ENCODE measurements at regions not wholly inside any gene's neighbourhood (a gene's known extent, or its start where the extent isn't known, plus 50 kb on each side); places are given as distances from the start of the nearest gene placed in this dataset.

GRCh38 chr18:41814651-41815050 lies 140.4 kb upstream of the PIK3C3 start:
- Histone ChIP-seq H3K9me2 (ENCODE audit: insufficient read depth, low read length) (no peaks in the 10 kb centered on the region), H3K79me2 (ENCODE audit: insufficient read depth, low read depth, low read length) (no peaks in the 10 kb centered on the region), H2AFZ (ENCODE audit: low read length) (no peak overlapping the region), H3K36me3 (ENCODE audit: insufficient read depth, low read length) (no peaks in the 10 kb centered on the region), H3K4me3 (ENCODE audit: low read depth, low read length, poor library complexity, severe bottlenecking) (no peak overlapping the region), H3K4me2 (ENCODE audit: low read length) (no peak overlapping the region), H3K9me3 (ENCODE audit: low read length) (no peaks in the 10 kb centered on the region), H3K4me1 (ENCODE audit: insufficient read depth, low read length, poor library complexity, severe bottlenecking) (no peaks in the 10 kb centered on the region), H3K27ac (ENCODE audit: low read depth, low read length, poor library complexity, severe bottlenecking) (no peak overlapping the region), H4K20me1 (ENCODE audit: insufficient read depth, low read length) (no peaks in the 10 kb centered on the region)
- no peak for DNase-seq (ENCODE audit: low spot score)
- ChIA-PET POLR2A (no interaction called here), CTCF (ENCODE audit: unreplicated experiment) (no interaction called here)
- no TSS peak for BruUV-seq (replicated peaks)
- intact Hi-C loops (cut with micrococcal nuclease; ENCODE audit: unreplicated experiment), result no loop called here
- no peak for TF ChIP-seq EZH2phosphoT487 (IDR thresholded peaks at IDR 0.05; ENCODE audit: borderline replicate concordance, low read depth, low read length)
- TF ChIP-seq CTCF (conservative IDR thresholded peaks at IDR 0.05; ENCODE audit: low read length), result no peak

GRCh38 chr18:41809652-41810051 lies 145.4 kb upstream of the PIK3C3 start:
- Histone ChIP-seq H4K20me1 (ENCODE audit: insufficient read depth, low read length) (no peaks in the 10 kb centered on the region), H3K9me2 (ENCODE audit: insufficient read depth, low read length) (no peaks in the 10 kb centered on the region), H3K4me2 (ENCODE audit: low read length) (no peak overlapping the region), H3K4me3 (ENCODE audit: low read depth, low read length, poor library complexity, severe bottlenecking) (no peak overlapping the region), H2AFZ (ENCODE audit: low read length) (no peak overlapping the region), H3K27ac (ENCODE audit: low read depth, low read length, poor library complexity, severe bottlenecking) (no peak overlapping the region), H3K36me3 (ENCODE audit: insufficient read depth, low read length) (no peaks in the 10 kb centered on the region), H3K4me1 (ENCODE audit: insufficient read depth, low read length, poor library complexity, severe bottlenecking) (no peaks in the 10 kb centered on the region), H3K9me3 (ENCODE audit: low read length) (no peaks in the 10 kb centered on the region), H3K79me2 (ENCODE audit: insufficient read depth, low read depth, low read length) (no peaks in the 10 kb centered on the region)
- TF ChIP-seq CTCF (conservative IDR thresholded peaks at IDR 0.05; ENCODE audit: low read length), result no peak
- no peak for TF ChIP-seq EZH2phosphoT487 (IDR thresholded peaks at IDR 0.05; ENCODE audit: borderline replicate concordance, low read depth, low read length)
- ChIA-PET POLR2A (no interaction called here), CTCF (ENCODE audit: unreplicated experiment) (no interaction called here)
- DNase-seq (ENCODE audit: low spot score), result no peak
- BruUV-seq (replicated peaks), result no TSS peak
- intact Hi-C loops (cut with micrococcal nuclease; ENCODE audit: unreplicated experiment), result no loop called here

GRCh38 chr18:41805341-41805740 lies 149.7 kb upstream of the PIK3C3 start:
- Histone ChIP-seq H4K20me1 (ENCODE audit: insufficient read depth, low read length) (no peaks in the 10 kb centered on the region), H2AFZ (ENCODE audit: low read length) (no peak overlapping the region), H3K36me3 (ENCODE audit: insufficient read depth, low read length) (no peaks in the 10 kb centered on the region), H3K9me3 (ENCODE audit: low read length) (no peaks in the 10 kb centered on the region), H3K9me2 (ENCODE audit: insufficient read depth, low read length) (no peaks in the 10 kb centered on the region), H3K79me2 (ENCODE audit: insufficient read depth, low read depth, low read length) (no peaks in the 10 kb centered on the region), H3K4me2 (ENCODE audit: low read length) (no peak overlapping the region), H3K4me3 (ENCODE audit: low read depth, low read length, poor library complexity, severe bottlenecking) (no peak overlapping the region), H3K27ac (ENCODE audit: low read depth, low read length, poor library complexity, severe bottlenecking) (no peak overlapping the region), H3K4me1 (ENCODE audit: insufficient read depth, low read length, poor library complexity, severe bottlenecking) (no peaks in the 10 kb centered on the region)
- TF ChIP-seq CTCF (conservative IDR thresholded peaks at IDR 0.05; ENCODE audit: low read length) (no peak), EZH2phosphoT487 (IDR thresholded peaks at IDR 0.05; ENCODE audit: borderline replicate concordance, low read depth, low read length) (no peak)
- no peak for DNase-seq (ENCODE audit: low spot score)
- BruUV-seq (replicated peaks), result no TSS peak
- ChIA-PET POLR2A (no interaction called here), CTCF (ENCODE audit: unreplicated experiment) (no interaction called here)
- intact Hi-C loops (cut with micrococcal nuclease; ENCODE audit: unreplicated experiment), result no loop called here
